Neutrophil (primary cell): ENCODE measurements at regions not wholly inside any gene's neighbourhood (a gene's known extent, or its start where the extent isn't known, plus 50 kb on each side); places are given as distances from the start of the nearest gene placed in this dataset.

Experiments
- H3K27ac ChIP-seq: fragments of 200-600 bp; sonication (generic); 2 replicates; pipeline ENCODE4 v1.5.1; 2016; ENCODE audit warnings: mild to moderate bottlenecking, moderate library complexity
- H3K27me3 ChIP-seq: fragments of 200-600 bp; sonication (generic); 2 replicates; pipeline ENCODE4 v1.6.0; 2016; ENCODE audit warnings: mild to moderate bottlenecking
- H3K36me3 ChIP-seq: fragments of 200-600 bp; sonication (generic); 2 replicates; pipeline ENCODE4 v1.5.1; 2017
- H3K4me1 ChIP-seq, 2 experiments: fragments of 200-600 bp in 1 of 2; sonication (generic) in 1 of 2; 1 replicate in 1 of 2; 2 replicates in 1 of 2; pipeline versions ENCODE4 v1.5.1 to v1.6.1; 2013 to 2016; ENCODE audit warnings: low read depth in 1 of 2, low read length in 1 of 2, mild to moderate bottlenecking in 1 of 2, moderate library complexity in 1 of 2; ENCODE audit not compliant: control insufficient read depth in 1 of 2, insufficient read depth in 1 of 2
- H3K4me3 ChIP-seq, 2 experiments: fragments of 200-600 bp in 1 of 2; sonication (generic) in 1 of 2; 1 replicate in 1 of 2; 2 replicates in 1 of 2; pipeline ENCODE4 v1.5.1; 2013 to 2016; ENCODE audit warnings: low read depth in 1 of 2, low read length in 1 of 2, mild to moderate bottlenecking in 1 of 2, moderate library complexity in 1 of 2
- H3K9me3 ChIP-seq: fragments of 200-600 bp; sonication (generic); 2 replicates; pipeline ENCODE4 v1.5.1; 2016
- TF ChIP-seq, protein P1 (sequence below): fragments of 200-600 bp; sonication (generic); IDR thresholded peaks from 2 replicates; pipeline ENCODE4 v1.5.1; 2016; ENCODE audit warnings: antibody characterized with exemption

- no peak overlapping the region for H3K4me3 ChIP-seq
- H3K27me3 ChIP-seq, result no peaks in the 10 kb centered on the region
- TF ChIP-seq, protein P1, sequence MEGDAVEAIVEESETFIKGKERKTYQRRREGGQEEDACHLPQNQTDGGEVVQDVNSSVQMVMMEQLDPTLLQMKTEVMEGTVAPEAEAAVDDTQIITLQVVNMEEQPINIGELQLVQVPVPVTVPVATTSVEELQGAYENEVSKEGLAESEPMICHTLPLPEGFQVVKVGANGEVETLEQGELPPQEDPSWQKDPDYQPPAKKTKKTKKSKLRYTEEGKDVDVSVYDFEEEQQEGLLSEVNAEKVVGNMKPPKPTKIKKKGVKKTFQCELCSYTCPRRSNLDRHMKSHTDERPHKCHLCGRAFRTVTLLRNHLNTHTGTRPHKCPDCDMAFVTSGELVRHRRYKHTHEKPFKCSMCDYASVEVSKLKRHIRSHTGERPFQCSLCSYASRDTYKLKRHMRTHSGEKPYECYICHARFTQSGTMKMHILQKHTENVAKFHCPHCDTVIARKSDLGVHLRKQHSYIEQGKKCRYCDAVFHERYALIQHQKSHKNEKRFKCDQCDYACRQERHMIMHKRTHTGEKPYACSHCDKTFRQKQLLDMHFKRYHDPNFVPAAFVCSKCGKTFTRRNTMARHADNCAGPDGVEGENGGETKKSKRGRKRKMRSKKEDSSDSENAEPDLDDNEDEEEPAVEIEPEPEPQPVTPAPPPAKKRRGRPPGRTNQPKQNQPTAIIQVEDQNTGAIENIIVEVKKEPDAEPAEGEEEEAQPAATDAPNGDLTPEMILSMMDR, result no peak
- H3K9me3 ChIP-seq, result no peaks in the 10 kb centered on the region
- H3K27ac ChIP-seq, result no peak overlapping the region
- H3K36me3 ChIP-seq, result no peaks in the 10 kb centered on the region
- H3K4me1 ChIP-seq, result no peaks in the 10 kb centered on the region
Measured at GRCh38 chr3:88775026-88775690, 332.3 kb upstream of the EPHA3 start.

DNA sequence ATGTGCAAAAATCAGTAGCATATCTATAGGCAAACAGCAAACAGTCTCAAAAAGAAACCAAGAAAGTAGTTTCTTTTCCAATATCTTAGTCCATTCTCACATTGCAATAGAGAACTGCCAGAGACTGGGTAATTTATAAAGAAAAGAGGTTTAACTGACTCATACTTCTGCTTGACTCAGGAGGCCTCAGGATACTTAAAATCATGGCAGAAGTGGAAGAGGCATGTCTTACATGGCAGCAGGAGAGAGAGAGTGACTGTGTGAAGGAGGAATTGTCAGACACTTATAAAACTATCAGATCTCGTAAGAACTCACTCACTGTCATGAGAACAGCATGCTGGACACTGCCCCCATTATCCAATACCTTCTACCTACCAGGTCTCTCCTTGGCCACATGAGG is 327.9 kb upstream of the EPHA3 start:
- Histone ChIP-seq H3K36me3 (no peaks in the 10 kb centered on the region), H3K4me3 (no peak overlapping the region), H3K27ac (no peak overlapping the region), H3K27me3 (no peaks in the 10 kb centered on the region), H3K9me3 (no peaks in the 10 kb centered on the region), H3K4me1 (no peaks in the 10 kb centered on the region)
- TF ChIP-seq, protein P1, result no peak

GRCh38 chr3:88784925-88785324 is 322.5 kb upstream of the EPHA3 start:
- H3K4me1 ChIP-seq, result no peaks in the 10 kb centered on the region
- no peak overlapping the region for H3K4me3 ChIP-seq
- no peaks in the 10 kb centered on the region for H3K9me3 ChIP-seq
- TF ChIP-seq, protein P1, result no peak
- H3K36me3 ChIP-seq, result no peaks in the 10 kb centered on the region
- no peaks in the 10 kb centered on the region for H3K27me3 ChIP-seq
- H3K27ac ChIP-seq, result no peak overlapping the region

GRCh38 chr3:88785841-88786240 is 321.6 kb upstream of the EPHA3 start:
- Histone ChIP-seq H3K4me1 (no peaks in the 10 kb centered on the region), H3K9me3 (no peaks in the 10 kb centered on the region), H3K27ac (no peak overlapping the region), H3K36me3 (no peaks in the 10 kb centered on the region), H3K4me3 (no peak overlapping the region), H3K27me3 (no peaks in the 10 kb centered on the region)
- TF ChIP-seq, protein P1, result no peak

DNA sequence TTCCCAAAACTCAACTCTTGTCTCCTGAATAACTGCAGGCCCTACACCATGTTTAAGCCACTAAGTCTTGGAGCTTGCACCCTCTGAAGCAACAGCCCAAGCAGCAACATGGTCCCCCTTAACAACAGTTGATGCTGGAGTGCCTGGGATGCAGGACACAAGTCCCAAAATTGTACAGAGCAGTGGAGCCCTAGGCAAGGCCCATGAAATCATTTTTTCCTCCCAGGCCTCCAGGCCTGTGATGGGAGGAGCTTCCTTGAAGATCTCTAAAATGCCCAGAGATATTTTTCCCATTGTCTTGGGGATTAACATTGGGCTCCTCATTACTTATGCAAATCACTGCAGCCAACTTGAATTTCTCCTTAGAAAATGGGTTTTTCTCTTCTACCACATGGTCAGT is 311.9 kb upstream of the EPHA3 start:
- Histone ChIP-seq H3K4me3 (no peak overlapping the region), H3K27ac (no peak overlapping the region), H3K27me3 (no peaks in the 10 kb centered on the region), H3K4me1 (no peaks in the 10 kb centered on the region), H3K9me3 (no peaks in the 10 kb centered on the region), H3K36me3 (no peaks in the 10 kb centered on the region)
- TF ChIP-seq, protein P1, result no peak
